Endothelial cell of umbilical vein (primary cell): ENCODE measurements at regions not wholly inside any gene's neighbourhood (a gene's known extent, or its start where the extent isn't known, plus 50 kb on each side); places are given as distances from the start of the nearest gene placed in this dataset.
"Not testable (repeated sequence)": the region's sequence is repeated elsewhere in the genome, so short reads cannot be mapped to it uniquely, and the experiment has no call there.

ENCODE experiments used
- BruUV-seq: library from RNA; stranded (reverse); fragments of 400-500 nt; replicated peaks from 2 replicates; lab custom pipeline; 2021; lab: Mats Ljungman, UMichigan
- CTCF ChIA-PET: fragments of 300-600, 350-600 bp; sonication (Branson Sonifier 250); formaldehyde crosslinking; loops from one replicate; lab custom pipeline; 2021; ENCODE audit warnings: antibody characterized with exemption, inconsistent platforms; lab: Charles Lee
- POLR2A ChIA-PET: fragments of 300-600, 350-600 bp; sonication (Branson Sonifier 250); formaldehyde crosslinking; loops from one replicate; lab custom pipeline; 2021; ENCODE audit warnings: antibody characterized with exemption, inconsistent platforms; lab: Charles Lee
- DNase-seq: peaks from one replicate; pipeline ENCODE4 v3.0.0-alpha.2; 2011; ENCODE audit warnings: low read depth, low spot score
- FAIRE-seq: peaks from 2 replicates; lab custom pipeline; 2011; peaks lifted over from hg19 to GRCh38; lab: Jason Lieb, UNC
- H2AFZ ChIP-seq: 2 replicates; pipeline ENCODE4 v1.6.0; 2012; ENCODE audit warnings: low read depth, low read length, control low read depth, inconsistent platforms
- H3K27ac ChIP-seq: 2 replicates; pipeline ENCODE4 v1.5.1; 2011; ENCODE audit warnings: low read depth, mild to moderate bottlenecking, control low read depth, low read length, moderate library complexity; ENCODE audit not compliant: insufficient read depth
- H3K27me3 ChIP-seq, 2 experiments: 2 replicates each; pipeline versions ENCODE4 v1.6.0 to v1.6.1; 2011; ENCODE audit warnings: low read length in 2 of 2, mixed read lengths in 1 of 2; ENCODE audit not compliant: control insufficient read depth in 2 of 2, insufficient read depth in 2 of 2
- H3K36me3 ChIP-seq, 2 experiments: 2 replicates in 1 of 2; 3 replicates in 1 of 2; pipeline ENCODE4 v1.5.1; 2011; ENCODE audit warnings: low read length in 2 of 2, mild to moderate bottlenecking in 1 of 2, moderate library complexity in 1 of 2; ENCODE audit not compliant: control insufficient read depth in 2 of 2, insufficient read depth in 2 of 2; ENCODE audit errors: extremely low read depth in 1 of 2
- H3K4me1 ChIP-seq: 3 replicates; pipeline ENCODE4 v1.5.1; 2011; ENCODE audit warnings: mild to moderate bottlenecking, low read length; ENCODE audit not compliant: control insufficient read depth, insufficient read depth; ENCODE audit errors: extremely low read depth
- H3K4me2 ChIP-seq: 2 replicates; pipeline ENCODE4 v1.6.1; 2011; ENCODE audit warnings: low read length, control low read depth, mixed read lengths; ENCODE audit not compliant: insufficient read depth
- H3K4me3 ChIP-seq, 3 experiments: fragments of 200-600 bp in 1 of 3; sonication (generic), shearing (Covaris generic) in 1 of 3; replicated peaks in 1 of 3; 2 replicates each; pipeline ENCODE4 v1.5.1; 2011 to 2016; ENCODE audit warnings: control low read depth in 3 of 3, low read length in 3 of 3, mild to moderate bottlenecking in 2 of 3, inconsistent platforms in 1 of 3, low read depth in 1 of 3, moderate library complexity in 1 of 3; ENCODE audit not compliant: insufficient read depth in 1 of 3
- H3K79me2 ChIP-seq: 2 replicates; pipeline ENCODE4 v1.6.0; 2012; ENCODE audit warnings: low read length, inconsistent platforms; ENCODE audit not compliant: control insufficient read depth, insufficient read depth
- H3K9ac ChIP-seq: replicated peaks from 2 replicates; pipeline ENCODE3; 2011; ENCODE audit warnings: low read length, control low read depth; ENCODE audit not compliant: insufficient read depth; ENCODE audit errors: extremely low read depth
- H3K9me1 ChIP-seq: replicated peaks from 3 replicates; pipeline ENCODE4 v1.6.0; 2011; ENCODE audit warnings: mild to moderate bottlenecking, low read length; ENCODE audit not compliant: control insufficient read depth, insufficient read depth; ENCODE audit errors: extremely low read depth
- H3K9me3 ChIP-seq: replicated peaks from 2 replicates; pipeline ENCODE4 v1.5.1; 2012; ENCODE audit warnings: low read length, inconsistent platforms; ENCODE audit not compliant: control insufficient read depth, insufficient read depth
- H4K20me1 ChIP-seq: replicated peaks from 2 replicates; pipeline ENCODE3; 2011; ENCODE audit warnings: mild to moderate bottlenecking, low read length; ENCODE audit not compliant: control insufficient read depth, insufficient read depth; ENCODE audit errors: extremely low read depth
- EZH2 ChIP-seq: IDR thresholded peaks from 2 replicates; pipeline ENCODE4 v1.6.1; 2012; ENCODE audit warnings: borderline replicate concordance, low read depth, mild to moderate bottlenecking, moderate library complexity, low read length, inconsistent platforms; ENCODE audit not compliant: severe bottlenecking
- FOS ChIP-seq: IDR thresholded peaks from 2 replicates; pipeline ENCODE4 v1.6.1; 2011; ENCODE audit warnings: mild to moderate bottlenecking, low read length, moderate library complexity, borderline replicate concordance; ENCODE audit not compliant: insufficient read depth
- GATA2 ChIP-seq: IDR thresholded peaks from 2 replicates; pipeline ENCODE4 v1.7.0; 2011; ENCODE audit warnings: low read depth, mild to moderate bottlenecking, moderate library complexity, mixed read lengths, low read length; ENCODE audit not compliant: insufficient read length, insufficient read depth
- JUN ChIP-seq: IDR thresholded peaks from 2 replicates; pipeline ENCODE4 v1.6.1; 2011; ENCODE audit warnings: borderline replicate concordance, low read depth; ENCODE audit not compliant: insufficient read length, insufficient read depth
- MAX ChIP-seq: IDR thresholded peaks from 2 replicates; pipeline ENCODE4 v1.6.1; 2011; ENCODE audit not compliant: insufficient read depth, insufficient read length
- MYC ChIP-seq: IDR thresholded peaks from one replicate; pipeline ENCODE4 v1.6.1; 2011; ENCODE audit warnings: mild to moderate bottlenecking, low read depth, low read length
- POLR2A ChIP-seq: IDR thresholded peaks from 2 replicates; pipeline ENCODE4 v1.6.1; 2012; ENCODE audit warnings: low read depth, mild to moderate bottlenecking, control low read depth, low read length
- POLR2AphosphoS5 ChIP-seq: IDR thresholded peaks from 2 replicates; pipeline ENCODE4 v1.6.1; 2012; ENCODE audit warnings: low read depth, mild to moderate bottlenecking, control low read depth, low read length, moderate library complexity; ENCODE audit not compliant: insufficient read depth
- dilution Hi-C: fragments of 300-500 bp; cut with MboI; formaldehyde crosslinking; loops from one replicate; pipeline ENCODE4 v1.15.0; 2019; ENCODE audit warnings: low sequenced_read_pairs; ENCODE audit not compliant: extremely low pct_ligation_motif_present
- intact Hi-C: fragments of 100-400 bp; cut with micrococcal nuclease; formaldehyde crosslinking; loops from one replicate; pipeline ENCODE4 v1.10.0; 2022
- TF ChIP-seq, protein P1 (sequence below), 2 donors: IDR thresholded peaks; 1 replicate in 1 of 2; 2 replicates in 1 of 2; pipeline ENCODE4 v1.5.1; 2011; ENCODE audit warnings: low read length in 2 of 2, mild to moderate bottlenecking in 2 of 2, moderate library complexity in 2 of 2, control low read depth in 1 of 2, inconsistent platforms in 1 of 2, low read depth in 1 of 2; ENCODE audit not compliant: insufficient read depth in 1 of 2; ENCODE audit errors: extremely low read depth in 1 of 2

GRCh38 chr5:99339758-99340157 is 411.0 kb upstream of the CHD1 start:
- CTCF ChIA-PET, H2AFZ ChIP-seq, H3K27me3 ChIP-seq, dilution Hi-C loops, H4K20me1 ChIP-seq, H3K79me2 ChIP-seq, H3K4me2 ChIP-seq, H3K27ac ChIP-seq, H3K9me3 ChIP-seq, DNase-seq, H3K9me1 ChIP-seq, H3K4me3 ChIP-seq, H3K9ac ChIP-seq, BruUV-seq, H3K36me3 ChIP-seq, POLR2A ChIA-PET, intact Hi-C loops, FAIRE-seq, H3K4me1 ChIP-seq: not testable (repeated sequence)

GRCh38 chr5:99334936-99335335 is 406.1 kb upstream of the CHD1 start:
- no peak overlapping the region for H3K4me2 ChIP-seq
- DNase-seq (no peak), FAIRE-seq (no peak)
- TF ChIP-seq GATA2 (no peak), MAX (no peak), POLR2AphosphoS5 (no peak), EZH2 (no peak), POLR2A (no peak), JUN (no peak), FOS (no peak), MYC (no peak)
- TF ChIP-seq, protein P1, sequence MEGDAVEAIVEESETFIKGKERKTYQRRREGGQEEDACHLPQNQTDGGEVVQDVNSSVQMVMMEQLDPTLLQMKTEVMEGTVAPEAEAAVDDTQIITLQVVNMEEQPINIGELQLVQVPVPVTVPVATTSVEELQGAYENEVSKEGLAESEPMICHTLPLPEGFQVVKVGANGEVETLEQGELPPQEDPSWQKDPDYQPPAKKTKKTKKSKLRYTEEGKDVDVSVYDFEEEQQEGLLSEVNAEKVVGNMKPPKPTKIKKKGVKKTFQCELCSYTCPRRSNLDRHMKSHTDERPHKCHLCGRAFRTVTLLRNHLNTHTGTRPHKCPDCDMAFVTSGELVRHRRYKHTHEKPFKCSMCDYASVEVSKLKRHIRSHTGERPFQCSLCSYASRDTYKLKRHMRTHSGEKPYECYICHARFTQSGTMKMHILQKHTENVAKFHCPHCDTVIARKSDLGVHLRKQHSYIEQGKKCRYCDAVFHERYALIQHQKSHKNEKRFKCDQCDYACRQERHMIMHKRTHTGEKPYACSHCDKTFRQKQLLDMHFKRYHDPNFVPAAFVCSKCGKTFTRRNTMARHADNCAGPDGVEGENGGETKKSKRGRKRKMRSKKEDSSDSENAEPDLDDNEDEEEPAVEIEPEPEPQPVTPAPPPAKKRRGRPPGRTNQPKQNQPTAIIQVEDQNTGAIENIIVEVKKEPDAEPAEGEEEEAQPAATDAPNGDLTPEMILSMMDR (IDR thresholded peaks at IDR 0.05; ENCODE audit: extremely low read depth in 1 of 2, insufficient read depth in 1 of 2, low read depth in 1 of 2, low read length in 2 of 2): no peak
- no peak overlapping the region for H2AFZ ChIP-seq
- no peaks in the 10 kb centered on the region for H3K4me1 ChIP-seq
- H3K9me1 ChIP-seq: no peaks in the 10 kb centered on the region
- H3K36me3 ChIP-seq: no peaks in the 10 kb centered on the region
- no peak overlapping the region for H3K9ac ChIP-seq
- H3K4me3 ChIP-seq: no peak overlapping the region
- CTCF ChIA-PET: no interaction called here
- POLR2A ChIA-PET: no interaction called here
- dilution Hi-C loops: no loop called here
- H3K79me2 ChIP-seq: no peaks in the 10 kb centered on the region
- no peaks in the 10 kb centered on the region for H3K27me3 ChIP-seq
- no peaks in the 10 kb centered on the region for H3K9me3 ChIP-seq
- H4K20me1 ChIP-seq: no peaks in the 10 kb centered on the region
- intact Hi-C loops: no loop called here
- no TSS peak for BruUV-seq
- H3K27ac ChIP-seq: no peak overlapping the region
